ENCODE measurements at regions not wholly inside any gene's neighbourhood (a gene's known extent, or its start where the extent isn't known, plus 50 kb on each side); places are given as distances from the start of the nearest gene placed in this dataset.

GRCh38 chr13:107736731-107737130 lies 478.6 kb downstream of the LIG4 start:
- no peak for DNase-seq

DNA sequence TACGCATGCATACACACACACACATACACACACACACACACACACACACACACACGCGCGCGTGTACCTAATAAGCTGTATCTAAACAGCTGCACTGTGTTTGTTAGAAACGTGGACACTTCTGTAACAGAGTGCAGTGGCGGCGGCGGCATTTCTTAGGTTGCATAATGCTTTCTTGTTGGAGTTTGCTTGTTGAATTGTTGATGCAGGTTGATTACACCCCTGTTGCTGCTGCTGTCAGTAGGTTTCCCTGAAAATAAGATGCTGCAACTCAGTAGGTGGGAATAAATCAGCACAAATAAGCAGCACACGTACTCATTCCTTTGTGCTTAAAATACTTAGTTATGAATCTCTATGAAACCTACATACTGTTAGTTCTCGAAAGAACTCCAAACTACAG lies 479.2 kb downstream of the LIG4 start:
- DNase-seq = no peak

DNA sequence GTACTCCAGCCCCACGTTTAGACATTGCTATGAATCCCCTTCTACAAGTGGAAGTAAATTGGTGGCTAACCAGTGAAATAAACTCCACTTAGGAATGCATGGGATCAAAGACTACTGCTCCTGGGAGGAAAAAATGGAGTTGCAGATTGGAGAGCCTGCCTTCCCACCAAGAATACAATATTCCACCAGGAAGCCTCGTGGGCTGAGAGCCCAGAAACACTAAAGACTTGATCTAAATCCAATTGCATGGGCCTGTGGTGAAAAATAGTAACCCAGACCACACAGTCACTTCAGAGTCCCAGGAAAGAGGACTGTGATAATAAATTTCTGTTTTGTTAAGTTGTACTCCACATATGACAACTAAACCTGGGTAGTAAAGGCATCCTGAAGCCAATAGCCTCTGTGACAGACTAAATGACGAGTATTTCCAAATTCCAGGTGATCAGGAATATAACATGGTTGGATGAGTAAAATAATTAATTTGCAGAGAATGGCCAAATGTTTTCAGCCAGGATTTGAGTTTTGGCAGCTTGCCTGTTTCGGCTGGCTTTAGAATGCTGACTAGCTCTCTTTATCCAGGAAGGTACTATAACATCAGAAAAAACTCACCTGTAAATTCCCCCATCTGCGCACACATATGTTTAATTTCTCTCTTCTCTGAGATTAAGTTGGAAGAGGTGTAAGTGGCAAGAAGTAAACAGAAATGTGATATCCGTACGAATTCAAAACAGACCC lies 480.3 kb downstream of the LIG4 start:
- DNase-seq = no peak

- no peak for DNase-seq
Measured at GRCh38 chr13:107733276-107733675, 482.1 kb downstream of the LIG4 start.

DNA sequence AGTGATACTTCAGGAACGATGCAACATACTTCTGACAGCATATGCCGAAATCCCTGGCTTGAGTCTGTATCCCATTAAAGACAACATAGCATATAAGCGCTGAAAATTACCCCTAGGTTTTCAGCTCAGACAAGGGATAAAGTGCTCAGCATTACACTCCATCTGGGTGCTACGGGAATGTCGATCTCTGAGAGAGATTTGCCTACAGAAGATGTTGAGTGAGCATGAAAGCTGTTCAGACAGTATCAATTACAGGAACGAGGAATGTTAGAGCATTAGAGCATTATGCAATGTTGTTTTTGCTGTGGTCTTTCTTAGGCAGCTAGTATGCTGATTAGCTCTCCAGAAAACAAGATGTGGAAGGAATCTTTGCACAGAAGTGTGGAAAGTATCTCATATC lies 484.5 kb downstream of the LIG4 start:
- DNase-seq = no peak

DNA sequence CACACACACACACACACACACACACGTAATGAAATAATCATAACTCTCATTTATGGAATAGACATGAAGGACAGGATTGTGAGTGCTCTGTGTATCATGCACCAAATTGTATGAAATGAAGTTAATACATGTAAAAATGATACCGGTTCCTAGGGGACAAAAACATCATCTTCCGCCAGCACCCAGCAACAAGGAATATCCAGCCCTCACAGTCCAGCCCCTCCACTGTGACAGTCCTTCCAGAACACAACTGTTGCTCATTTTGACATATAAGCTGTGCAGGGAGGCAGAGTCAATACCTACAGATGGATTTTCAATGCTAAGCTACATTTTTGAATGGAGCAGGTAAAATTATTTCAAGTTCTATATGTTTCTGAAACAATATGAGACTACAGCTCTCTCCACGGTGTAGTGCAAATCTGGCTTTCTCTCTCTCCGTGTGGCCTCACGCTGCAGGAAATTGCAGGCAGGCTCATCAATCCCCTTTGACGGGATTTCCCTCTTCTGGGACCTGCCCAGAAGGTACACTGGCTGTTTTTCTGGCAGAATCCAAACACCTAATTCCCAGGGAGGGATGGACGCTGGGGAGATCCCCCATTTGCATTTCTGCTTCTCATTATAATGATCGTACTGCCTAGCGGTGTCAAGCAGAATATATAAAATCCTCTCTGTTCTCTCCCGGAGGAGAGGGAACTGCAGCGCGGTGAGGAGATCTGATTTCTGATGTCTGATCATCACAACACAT lies 494.0 kb downstream of the LIG4 start:
- no peak for DNase-seq

GRCh38 chr13:107716741-107717140 lies 498.6 kb downstream of the LIG4 start:
- no peak for DNase-seq

DNA sequence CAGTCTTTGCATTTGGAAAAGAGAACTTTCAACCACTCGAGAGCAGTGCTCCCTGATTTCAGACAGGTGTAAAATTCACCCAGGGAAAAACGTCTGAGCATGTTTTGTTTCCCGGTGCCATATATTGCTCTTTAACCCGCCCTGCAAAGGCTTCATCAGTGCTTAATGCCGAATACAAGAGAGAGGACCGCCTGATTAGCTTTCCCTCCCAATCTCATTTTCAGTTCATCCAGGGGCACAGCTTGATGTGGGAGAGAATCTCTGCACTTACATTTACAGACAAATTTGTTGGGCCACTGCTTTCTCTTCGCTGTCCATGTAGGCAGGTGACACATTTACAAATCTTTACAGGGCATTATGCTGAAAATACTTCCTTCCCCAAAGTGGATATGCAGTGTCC lies 499.1 kb downstream of the LIG4 start:
- no peak for DNase-seq

DNA sequence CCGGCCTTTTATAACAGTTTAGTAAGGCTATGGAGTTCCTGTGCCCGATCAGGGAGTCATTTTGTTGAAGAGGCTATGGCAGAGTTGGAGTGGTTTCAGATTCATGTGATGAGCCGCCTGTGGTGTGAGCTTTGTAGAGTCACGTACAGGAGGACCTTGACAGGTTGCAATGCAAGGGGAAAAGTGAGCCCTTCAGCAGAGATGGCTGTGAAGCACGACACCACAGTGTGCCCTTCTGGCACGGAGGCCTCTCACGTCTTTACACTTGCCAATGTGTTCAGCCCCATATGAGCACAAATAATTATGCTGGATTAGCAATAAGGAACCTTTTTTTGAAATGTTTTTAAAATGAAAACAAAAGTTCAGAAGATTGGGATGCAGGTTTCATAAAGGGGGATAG lies 499.8 kb downstream of the LIG4 start:
- DNase-seq = no peak

- no peak for DNase-seq
Measured at GRCh38 chr13:107713314-107713713, 502.0 kb downstream of the LIG4 start.

GRCh38 chr13:107712145-107712860 lies 503.0 kb downstream of the LIG4 start:
- no peak for DNase-seq

DNA sequence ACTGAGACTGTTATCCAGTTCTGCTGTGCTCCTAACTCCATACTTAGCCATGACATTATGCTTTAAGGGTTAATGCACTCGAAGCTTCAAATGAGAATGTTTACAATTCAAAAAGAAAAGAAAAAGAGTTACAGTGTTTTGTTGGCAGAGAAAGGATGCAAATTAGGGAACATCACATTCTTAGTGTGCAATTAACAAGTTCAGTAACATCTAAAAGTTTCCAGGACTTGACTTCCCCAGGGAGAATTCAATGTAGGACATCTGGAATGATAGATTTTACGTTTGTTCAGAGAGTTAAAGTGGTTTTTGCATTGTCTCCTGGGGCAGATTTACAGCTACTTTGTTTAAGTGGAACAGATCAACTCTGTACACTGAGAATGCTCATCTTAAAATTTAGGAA lies 525.2 kb downstream of the LIG4 start:
- DNase-seq = no peak

DNA sequence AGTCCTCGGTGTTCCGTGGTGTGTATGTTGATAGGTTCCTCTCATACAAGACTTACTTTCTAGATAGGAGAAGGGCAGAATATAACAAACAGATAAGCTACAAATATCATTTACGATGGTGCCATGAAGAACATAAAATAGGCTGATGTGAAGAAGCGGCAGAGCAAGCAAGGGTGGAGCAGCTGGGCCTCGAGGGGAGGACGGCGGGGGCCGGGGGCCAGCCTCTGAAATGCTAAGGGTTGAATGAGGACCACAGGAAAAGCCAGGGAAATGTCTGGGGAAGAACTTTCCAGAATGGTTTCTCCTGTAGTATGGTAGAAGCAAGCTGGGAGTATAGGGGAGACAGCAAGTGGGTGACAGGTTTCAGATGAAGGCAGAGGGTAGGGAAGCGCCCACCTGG lies 529.5 kb downstream of the LIG4 start:
- DNase-seq = no peak

- DNase-seq = no peak
Measured at GRCh38 chr13:107681600-107681999, 533.7 kb downstream of the LIG4 start.

- no peak for DNase-seq
Measured at GRCh38 chr13:107680115-107680514, 535.2 kb downstream of the LIG4 start.

DNA sequence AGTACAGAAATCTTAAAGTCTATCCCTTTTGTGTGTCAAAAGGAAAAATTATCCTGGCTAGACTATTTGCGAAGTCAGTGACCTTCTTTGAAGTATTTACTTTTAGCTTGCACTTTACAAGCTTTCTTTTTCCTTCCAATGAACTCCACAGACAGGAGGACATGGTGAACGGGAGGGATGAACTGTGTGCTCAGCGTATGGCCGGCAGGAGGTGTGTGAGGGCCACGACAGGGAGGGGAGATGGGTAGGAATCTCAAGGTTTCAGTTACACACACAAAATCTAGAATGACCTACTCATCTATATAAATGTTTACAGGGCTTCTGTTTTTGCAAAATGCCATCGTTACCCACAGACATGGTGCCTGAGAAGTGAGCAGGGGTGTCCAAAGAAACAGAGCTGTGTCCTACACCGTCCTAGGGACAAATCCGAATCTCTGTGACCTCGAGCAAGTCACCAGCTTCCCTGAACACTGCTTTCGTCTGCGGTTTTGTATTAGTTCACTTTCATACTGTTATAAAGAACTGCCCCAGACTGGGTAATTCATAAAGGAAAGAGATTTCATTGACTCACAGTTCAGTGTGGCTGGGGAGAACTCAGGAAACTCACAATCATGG lies 537.2 kb downstream of the LIG4 start:
- DNase-seq = no peak

DNA sequence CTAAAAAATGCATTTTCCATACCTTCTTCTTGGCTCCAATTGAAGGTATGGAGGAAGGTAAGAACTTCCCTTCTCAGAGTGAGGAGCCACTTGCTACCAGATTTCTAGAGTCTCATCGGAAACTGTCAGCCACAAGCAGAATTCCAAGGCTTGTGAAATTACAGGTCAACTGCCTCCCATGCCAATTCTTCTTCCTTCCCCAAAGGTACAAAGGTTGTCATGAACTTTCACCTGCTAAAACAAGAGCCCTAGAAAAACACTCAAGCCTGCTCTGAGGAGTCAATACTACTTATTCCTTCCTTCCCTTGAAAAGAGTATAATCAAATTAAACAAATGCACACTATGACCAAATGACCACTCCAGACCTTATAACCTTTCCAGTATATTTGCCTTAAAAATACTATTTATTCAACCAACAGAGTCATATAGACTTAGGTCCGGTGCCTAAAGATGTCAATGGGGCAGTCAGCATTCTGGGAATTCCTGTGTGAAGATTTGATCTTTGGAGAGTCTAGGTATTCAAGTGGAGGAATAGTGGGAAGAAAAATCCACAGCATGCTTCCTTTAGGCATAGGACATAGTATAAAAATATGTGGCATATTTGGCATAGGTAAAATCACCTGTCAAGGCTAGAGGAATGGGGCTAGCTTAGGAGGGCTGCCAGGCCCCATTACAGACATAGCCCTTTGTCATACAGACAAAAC lies 539.3 kb downstream of the LIG4 start:
- no peak for DNase-seq

- DNase-seq = no peak
Measured at GRCh38 chr13:107669391-107669993, 545.8 kb downstream of the LIG4 start.

DNA sequence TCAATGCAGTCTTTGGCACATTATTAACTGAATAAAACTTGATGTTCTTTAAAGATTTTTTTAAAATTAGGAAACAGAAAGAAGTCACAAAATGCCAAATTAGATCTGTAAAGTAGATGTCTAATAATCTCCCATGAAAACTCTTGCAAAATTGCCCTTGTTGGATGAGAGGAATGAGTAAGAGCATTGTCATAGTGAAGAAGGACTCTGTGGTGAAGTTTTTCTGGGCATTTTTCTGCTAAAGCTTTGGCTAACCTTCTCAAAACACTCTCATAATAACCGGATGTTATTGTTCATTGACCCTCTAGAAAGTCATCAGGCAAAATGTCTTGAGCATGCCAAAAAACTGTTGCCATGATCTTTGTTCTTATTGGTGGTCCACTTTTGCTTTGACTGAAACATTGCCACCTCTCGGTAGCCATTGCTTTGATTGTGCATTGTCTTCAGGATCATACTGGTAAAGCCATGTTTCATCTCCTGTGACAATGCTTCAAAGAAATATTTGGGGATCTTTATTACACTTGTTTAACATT lies 549.3 kb downstream of the LIG4 start:
- no peak for DNase-seq

DNA sequence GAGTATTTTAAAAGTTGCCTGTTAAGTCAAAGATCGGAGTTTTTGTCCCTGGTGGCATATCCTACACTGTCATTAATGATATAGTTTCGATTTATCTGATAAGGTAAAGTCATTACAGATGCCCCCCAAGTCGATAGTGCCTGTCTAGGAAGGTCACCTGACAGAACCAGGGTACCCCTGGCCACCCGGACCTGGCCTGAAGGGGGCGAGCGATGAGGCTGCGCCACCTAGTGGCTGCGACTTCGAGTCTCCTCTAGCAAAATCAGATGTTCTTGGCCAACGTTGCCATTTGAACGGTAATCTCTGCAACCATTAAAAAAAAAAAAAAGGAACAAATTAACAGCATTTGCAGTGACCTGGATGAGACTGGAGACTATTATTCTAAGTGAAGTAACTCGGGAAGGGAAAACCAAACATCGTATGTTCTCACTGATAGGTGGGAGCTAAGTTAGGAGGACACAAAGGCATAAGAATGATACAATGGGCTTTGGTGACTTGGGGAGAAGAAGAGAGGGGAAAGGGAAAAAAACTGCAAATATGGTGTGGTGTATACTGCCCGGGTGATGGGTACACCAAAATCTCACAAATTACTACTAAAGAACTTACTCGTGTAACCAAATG lies 565.1 kb downstream of the LIG4 start:
- DNase-seq = peak; percentile 71

DNA sequence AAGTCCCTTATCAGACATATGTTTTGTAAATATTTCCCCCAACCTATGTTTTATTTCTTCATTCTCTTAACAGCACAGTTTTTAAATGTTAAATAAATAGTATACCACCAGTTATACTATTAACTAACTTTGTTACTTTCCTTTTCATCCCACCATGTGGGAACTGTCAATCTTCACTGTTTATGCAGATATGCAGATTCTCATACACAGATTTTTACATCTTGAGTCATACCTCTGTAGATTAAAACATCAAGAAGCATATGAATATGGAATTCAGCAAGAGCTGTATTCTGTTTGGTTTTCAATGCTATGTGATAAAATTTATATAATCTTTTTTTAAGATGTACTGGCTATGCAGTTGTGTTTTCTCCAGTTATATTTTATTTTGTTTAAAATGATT lies 566.3 kb downstream of the LIG4 start:
- DNase-seq = no peak

DNA sequence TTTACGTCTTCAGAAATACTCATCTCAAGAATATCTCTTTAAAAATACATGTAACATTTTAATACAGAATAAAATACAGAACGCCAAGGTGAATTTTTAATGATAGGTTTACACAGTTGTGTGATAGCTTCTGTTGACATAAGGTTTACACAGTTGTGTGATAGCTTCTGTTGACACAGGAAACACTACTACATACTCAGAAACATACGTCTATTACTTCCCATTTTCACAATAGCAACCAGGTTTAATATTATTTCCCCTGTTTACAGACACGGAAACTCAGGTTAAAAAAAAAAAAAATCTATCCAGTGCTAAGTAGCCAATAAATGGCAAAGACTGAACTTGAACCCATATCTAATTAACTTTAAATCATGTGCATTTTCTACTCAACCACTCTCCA lies 571.2 kb downstream of the LIG4 start:
- DNase-seq = no peak

All from activated CD8-positive, alpha-beta memory T cell treated with anti-CD3 and anti-CD28 coated beads, Interleukin-2, amount 50 U/mL, for 48 hours (primary cell).